H9 (cell line): ENCODE measurements at regions not wholly inside any gene's neighbourhood (a gene's known extent, or its start where the extent isn't known, plus 50 kb on each side); places are given as distances from the start of the nearest gene placed in this dataset.

Source experiments
- DNase-seq: peaks from one replicate; pipeline ENCODE4 v3.0.0-alpha.2; 2017
- H2AFZ ChIP-seq: one replicate; pipeline ENCODE4 v1.6.1; 2013; ENCODE audit warnings: mild to moderate bottlenecking, low read length, control low read depth, moderate library complexity
- H2AK5ac ChIP-seq: 2 replicates; pipeline ENCODE4 v1.6.1; 2013; ENCODE audit warnings: low read length, control low read depth, mixed read lengths; ENCODE audit not compliant: insufficient read length
- H2BK120ac ChIP-seq: one replicate; pipeline ENCODE4 v1.6.1; 2013; ENCODE audit warnings: low read depth, mild to moderate bottlenecking, low read length, control low read depth, inconsistent platforms; ENCODE audit not compliant: poor library complexity, severe bottlenecking
- H2BK12ac ChIP-seq: 2 replicates; pipeline ENCODE4 v1.6.1; 2013; ENCODE audit warnings: low read length, control low read depth, mixed read lengths, low read depth; ENCODE audit not compliant: insufficient read length
- H2BK15ac ChIP-seq: 2 replicates; pipeline ENCODE4 v1.6.1; 2013; ENCODE audit warnings: low read depth, low read length, control low read depth
- H2BK20ac ChIP-seq: one replicate; pipeline ENCODE4 v1.6.1; 2013; ENCODE audit warnings: low read depth, mild to moderate bottlenecking, low read length, control low read depth, inconsistent platforms; ENCODE audit not compliant: poor library complexity, severe bottlenecking
- H2BK5ac ChIP-seq: 2 replicates; pipeline ENCODE4 v1.6.1; 2013; ENCODE audit warnings: low read length, control low read depth, mixed read lengths; ENCODE audit not compliant: insufficient read length
- H3K14ac ChIP-seq: 2 replicates; pipeline ENCODE4 v1.6.1; 2013; ENCODE audit warnings: low read length, control low read depth; ENCODE audit not compliant: insufficient read depth
- H3K18ac ChIP-seq: 2 replicates; pipeline ENCODE4 v1.6.1; 2013; ENCODE audit warnings: low read depth, mild to moderate bottlenecking, mixed read lengths, low read length, control low read depth; ENCODE audit not compliant: insufficient read length
- H3K23ac ChIP-seq: 2 replicates; pipeline ENCODE4 v1.6.1; 2013; ENCODE audit warnings: low read length, control low read depth, mixed read lengths, low read depth; ENCODE audit not compliant: insufficient read length
- H3K23me2 ChIP-seq: 2 replicates; pipeline ENCODE4 v1.6.1; 2013; ENCODE audit warnings: low read depth, mild to moderate bottlenecking, mixed read lengths, low read length, control low read depth; ENCODE audit not compliant: insufficient read length, poor library complexity, severe bottlenecking
- H3K27ac ChIP-seq: 2 replicates; pipeline ENCODE4 v1.5.1; 2013; ENCODE audit warnings: low read length, control low read depth, mixed read lengths, low read depth; ENCODE audit not compliant: insufficient read length
- H3K27me3 ChIP-seq: 2 replicates; pipeline ENCODE4 v1.6.1; 2013; ENCODE audit warnings: low read length, control low read depth, inconsistent platforms; ENCODE audit not compliant: insufficient read depth
- H3K4ac ChIP-seq: 2 replicates; pipeline ENCODE4 v1.6.1; 2013; ENCODE audit warnings: low read depth, mild to moderate bottlenecking, control low read depth, inconsistent platforms, low read length, moderate library complexity
- H3K4me1 ChIP-seq: 2 replicates; pipeline ENCODE4 v1.6.1; 2013; ENCODE audit warnings: low read length, control low read depth, inconsistent platforms; ENCODE audit not compliant: insufficient read depth
- H3K4me2 ChIP-seq: 2 replicates; pipeline ENCODE4 v1.6.1; 2013; ENCODE audit warnings: low read length, control low read depth, mixed read lengths; ENCODE audit not compliant: insufficient read length, insufficient read depth
- H3K56ac ChIP-seq: 2 replicates; pipeline ENCODE4 v1.6.1; 2013; ENCODE audit warnings: low read depth, mild to moderate bottlenecking, mixed read lengths, low read length, control low read depth; ENCODE audit not compliant: insufficient read length
- H3K79me1 ChIP-seq: 2 replicates; pipeline ENCODE4 v1.6.1; 2013; ENCODE audit warnings: low read depth, mild to moderate bottlenecking, moderate library complexity, low read length, control low read depth, inconsistent platforms; ENCODE audit not compliant: insufficient read depth, poor library complexity, severe bottlenecking
- H3K79me2 ChIP-seq: 2 replicates; pipeline ENCODE4 v1.6.1; 2013; ENCODE audit warnings: low read length, control low read depth, inconsistent platforms; ENCODE audit not compliant: insufficient read depth
- H3K9ac ChIP-seq: 2 replicates; pipeline ENCODE4 v1.6.1; 2013; ENCODE audit warnings: low read length, control low read depth, mixed read lengths; ENCODE audit not compliant: insufficient read length; ENCODE audit errors: extremely low read depth
- H3K9me3 ChIP-seq: one replicate; pipeline ENCODE4 v1.6.1; 2013; ENCODE audit warnings: low read depth, low read length, inconsistent platforms; ENCODE audit not compliant: control insufficient read depth
- H3T11ph ChIP-seq: one replicate; pipeline ENCODE4 v1.6.1; 2013; ENCODE audit warnings: mild to moderate bottlenecking, low read length, control low read depth, inconsistent platforms
- H4K20me1 ChIP-seq: one replicate; pipeline ENCODE4 v1.6.1; 2013; ENCODE audit not compliant: control insufficient read depth, insufficient read length, insufficient read depth
- H4K5ac ChIP-seq: 2 replicates; pipeline ENCODE4 v1.6.1; 2013; ENCODE audit warnings: low read depth, mild to moderate bottlenecking, mixed read lengths, low read length, control low read depth; ENCODE audit not compliant: insufficient read length
- H4K8ac ChIP-seq: replicated peaks from 2 replicates; pipeline ENCODE4 v1.6.1; 2013; ENCODE audit warnings: low read length, control low read depth, mixed read lengths, low read depth; ENCODE audit not compliant: insufficient read length
- H4K91ac ChIP-seq: 2 replicates; pipeline ENCODE4 v1.6.1; 2013; ENCODE audit warnings: low read depth, mild to moderate bottlenecking, moderate library complexity, mixed read lengths, low read length, control low read depth; ENCODE audit not compliant: insufficient read length
- H3K27ac Mint-ChIP-seq, 3 experiments: 2 replicates in 2 of 3; 3 replicates in 1 of 3; pipeline ENCODE4 v1.8.0; 2020 to 2021; ENCODE audit warnings: mixed read lengths in 3 of 3, mild to moderate bottlenecking in 1 of 3, moderate library complexity in 1 of 3
- H3K27me3 Mint-ChIP-seq: 2 replicates; pipeline ENCODE4 v1.8.0; 2021; ENCODE audit warnings: low read depth, mild to moderate bottlenecking, moderate library complexity, mixed read lengths
- H3K36me3 Mint-ChIP-seq, 3 experiments: 2 replicates in 2 of 3; 3 replicates in 1 of 3; pipeline ENCODE4 v1.8.0; 2020 to 2021; ENCODE audit warnings: low read depth in 3 of 3, mixed read lengths in 3 of 3; ENCODE audit not compliant: insufficient read depth in 1 of 3
- H3K4me1 Mint-ChIP-seq, 2 experiments: 2 replicates each; pipeline ENCODE4 v1.8.0; 2020; ENCODE audit warnings: mixed read lengths in 2 of 2
- H3K4me3 Mint-ChIP-seq, 2 experiments: 2 replicates in 1 of 2; 3 replicates in 1 of 2; pipeline ENCODE4 v1.8.0; 2020 to 2021; ENCODE audit warnings: mild to moderate bottlenecking in 2 of 2, mixed read lengths in 2 of 2, moderate library complexity in 1 of 2
- H3K9me3 Mint-ChIP-seq, 2 experiments: 2 replicates in 1 of 2; 3 replicates in 1 of 2; pipeline ENCODE4 v1.8.0; 2020; ENCODE audit warnings: mild to moderate bottlenecking in 2 of 2, mixed read lengths in 2 of 2, moderate library complexity in 1 of 2
- WGBS: extraction: QIAGEN DNeasy Blood & Tissue Kit; methylation state at CpG from one replicate; pipeline ENCODE4 v1.1.7; 2013; ENCODE audit warnings: missing lambda C conversion rate, low lambda C conversion rate, mixed read lengths; ENCODE audit not compliant: insufficient read length; ENCODE audit errors: extremely low coverage; 5-methylcytosine and 5-hydroxymethylcytosine counted together
- TF ChIP-seq, protein P1 (sequence below): fragments of 200-600 bp; sonication (generic); conservative IDR thresholded peaks from 3 replicates; pipeline ENCODE4 v1.8.0; 2021; ENCODE audit warnings: antibody characterized with exemption, mild to moderate bottlenecking

DNA sequence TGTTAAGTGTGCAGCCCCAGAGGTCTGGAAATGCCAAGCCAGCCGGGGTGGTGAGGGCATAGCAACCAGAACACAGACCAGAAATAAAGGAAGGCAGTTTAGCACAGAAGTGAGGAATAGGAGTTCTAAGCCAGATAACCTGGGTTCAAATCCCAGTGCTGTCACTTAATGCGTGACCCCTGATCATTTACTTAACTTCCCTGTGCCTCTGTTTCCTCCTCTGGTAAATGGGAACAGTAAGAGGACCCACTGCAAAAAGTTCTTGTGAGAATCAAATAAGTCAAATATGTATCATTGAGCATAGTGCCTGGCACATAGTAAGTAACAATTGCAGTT is 125.2 kb upstream of the ARHGEF3 start:
- Histone ChIP-seq H3K4me1 (peaks cover 4% of the 10 kb centered on the region; the same call in 1 of the 2 replicates), H2BK15ac (no peak overlapping the region), H2BK12ac (no peak overlapping the region), H4K20me1 (no peaks in the 10 kb centered on the region), H2BK5ac (no peak overlapping the region), H3T11ph (no peak overlapping the region), H4K8ac (no peak overlapping the region), H2BK120ac (no peak overlapping the region), H3K27ac (no peak overlapping the region), H3K23ac (no peak overlapping the region), H3K79me2 (no peaks in the 10 kb centered on the region), H3K79me1 (no peaks in the 10 kb centered on the region), H2AFZ (no peak overlapping the region), H3K14ac (no peak overlapping the region), H3K9ac (no peak overlapping the region), H4K5ac (no peak overlapping the region), H4K91ac (no peak overlapping the region), H3K4me2 (no peak overlapping the region), H3K23me2 (no peaks in the 10 kb centered on the region), H3K18ac (no peak overlapping the region), H3K9me3 (no peaks in the 10 kb centered on the region), H3K4ac (no peak overlapping the region), H3K56ac (no peak overlapping the region), H3K27me3 (no peaks in the 10 kb centered on the region), H2BK20ac (no peak overlapping the region), H2AK5ac (no peak overlapping the region)
- H3K27me3 Mint-ChIP-seq: no peaks in the 10 kb centered on the region
- no CpG with 5 or more reads among the region's 2 CpGs for WGBS
- peak overlapping the region in 1 of 3 experiments; percentile 34; a peak in 1 of 7 replicates for H3K27ac Mint-ChIP-seq
- peaks cover 28% of the 10 kb centered on the region in 2 experiments for H3K4me1 Mint-ChIP-seq
- DNase-seq: no peak
- TF ChIP-seq, protein P1, sequence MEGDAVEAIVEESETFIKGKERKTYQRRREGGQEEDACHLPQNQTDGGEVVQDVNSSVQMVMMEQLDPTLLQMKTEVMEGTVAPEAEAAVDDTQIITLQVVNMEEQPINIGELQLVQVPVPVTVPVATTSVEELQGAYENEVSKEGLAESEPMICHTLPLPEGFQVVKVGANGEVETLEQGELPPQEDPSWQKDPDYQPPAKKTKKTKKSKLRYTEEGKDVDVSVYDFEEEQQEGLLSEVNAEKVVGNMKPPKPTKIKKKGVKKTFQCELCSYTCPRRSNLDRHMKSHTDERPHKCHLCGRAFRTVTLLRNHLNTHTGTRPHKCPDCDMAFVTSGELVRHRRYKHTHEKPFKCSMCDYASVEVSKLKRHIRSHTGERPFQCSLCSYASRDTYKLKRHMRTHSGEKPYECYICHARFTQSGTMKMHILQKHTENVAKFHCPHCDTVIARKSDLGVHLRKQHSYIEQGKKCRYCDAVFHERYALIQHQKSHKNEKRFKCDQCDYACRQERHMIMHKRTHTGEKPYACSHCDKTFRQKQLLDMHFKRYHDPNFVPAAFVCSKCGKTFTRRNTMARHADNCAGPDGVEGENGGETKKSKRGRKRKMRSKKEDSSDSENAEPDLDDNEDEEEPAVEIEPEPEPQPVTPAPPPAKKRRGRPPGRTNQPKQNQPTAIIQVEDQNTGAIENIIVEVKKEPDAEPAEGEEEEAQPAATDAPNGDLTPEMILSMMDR: no peak
- no peak overlapping the region for H3K4me3 Mint-ChIP-seq
- no peaks in the 10 kb centered on the region for H3K9me3 Mint-ChIP-seq
- H3K36me3 Mint-ChIP-seq: no peaks in the 10 kb centered on the region
